Testis (tissue), 2 donors: ENCODE measurements at regions not wholly inside any gene's neighbourhood (a gene's known extent, or its start where the extent isn't known, plus 50 kb on each side); places are given as distances from the start of the nearest gene placed in this dataset.

ENCODE experiments used
- CTCF ChIP-seq, 3 experiments: fragments of 450-650 bp in 2 of 3; fragments of 200-600 bp in 1 of 3; sonication (generic) in 1 of 3; IDR thresholded peaks; one replicate each; pipeline ENCODE4 v1.5.1; 2016 to 2019; ENCODE audit warnings: antibody characterized with exemption in 3 of 3, mild to moderate bottlenecking in 2 of 3, moderate library complexity in 1 of 3
- POLR2A ChIP-seq: fragments of 450-650 bp; IDR thresholded peaks from one replicate; pipeline ENCODE4 v1.6.1; 2017; ENCODE audit warnings: antibody characterized with exemption, mild to moderate bottlenecking, moderate library complexity

GRCh38 chr4:111986095-111986494 is 159.2 kb upstream of the FAM241A start:
- TF ChIP-seq CTCF (IDR thresholded peaks at IDR 0.05) (no peak), POLR2A (no peak)
